Activated CD4-positive, alpha-beta T cell treated with anti-CD3 and anti-CD28 coated beads, Interleukin-2, amount 10 ng/mL, durations not matched to agents 24 days and 14 days (primary cell): ENCODE measurements at regions not wholly inside any gene's neighbourhood (a gene's known extent, or its start where the extent isn't known, plus 50 kb on each side); places are given as distances from the start of the nearest gene placed in this dataset.

Experiments used
- DNase-seq: peaks from one replicate; pipeline ENCODE4 v3.0.0; 2022
- H3K27ac Mint-ChIP-seq: one replicate; pipeline ENCODE4 v1.8.0; 2022; ENCODE audit warnings: mild to moderate bottlenecking, mixed read lengths
- H3K27me3 Mint-ChIP-seq: one replicate; pipeline ENCODE4 v1.8.0; 2022; ENCODE audit warnings: mixed read lengths
- H3K36me3 Mint-ChIP-seq: one replicate; pipeline ENCODE4 v1.8.0; 2022; ENCODE audit warnings: low read depth, mild to moderate bottlenecking, mixed read lengths
- H3K4me1 Mint-ChIP-seq: one replicate; pipeline ENCODE4 v1.8.0; 2021; ENCODE audit warnings: mixed read lengths
- H3K4me3 Mint-ChIP-seq: one replicate; pipeline ENCODE4 v1.8.0; 2022; ENCODE audit warnings: mild to moderate bottlenecking, moderate library complexity, mixed read lengths
- H3K9me3 Mint-ChIP-seq: one replicate; pipeline ENCODE4 v1.8.0; 2021; ENCODE audit warnings: mixed read lengths
- intact Hi-C: fragments of 100-400 bp; cut with micrococcal nuclease; formaldehyde crosslinking; loops from one replicate; pipeline ENCODE4 v1.15.1; 2023

DNA sequence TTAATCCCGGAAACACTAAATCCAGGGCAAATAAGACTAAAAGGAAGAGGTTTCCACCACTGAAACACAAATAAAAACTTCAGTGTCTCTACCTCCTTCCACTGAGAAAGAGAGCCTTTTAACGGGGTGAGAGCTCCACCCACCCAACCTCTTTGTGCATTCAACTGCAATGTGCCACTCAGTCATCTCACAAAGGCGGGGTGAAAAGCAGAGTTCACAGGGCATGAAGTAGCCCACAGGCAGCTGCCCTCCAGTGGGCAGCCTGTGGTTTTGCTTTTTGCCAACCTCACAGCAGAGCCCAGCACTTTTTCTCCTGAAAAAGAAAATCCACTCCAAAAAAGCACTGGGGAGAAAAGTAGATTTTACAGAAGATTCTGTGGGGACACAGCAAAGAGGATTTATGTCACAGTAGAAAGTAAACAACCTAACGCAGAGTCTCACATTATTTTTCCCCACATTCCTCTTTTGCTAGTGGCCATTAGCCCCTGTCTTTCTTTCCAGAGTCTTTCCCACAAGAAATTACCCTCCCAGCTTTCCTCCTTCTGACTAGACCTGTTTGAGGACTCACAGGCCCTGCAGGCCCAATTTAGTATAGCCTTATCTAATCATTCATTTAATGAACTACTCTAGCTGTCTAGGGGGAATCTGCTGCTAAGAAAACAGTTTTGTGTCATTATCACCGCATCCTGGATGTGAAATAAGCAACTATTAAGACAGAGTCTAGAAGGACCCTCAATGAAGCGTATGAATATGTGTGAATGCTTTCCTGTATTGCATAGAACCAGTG is 753.8 kb upstream of the FOXG1 start:
- Mint-ChIP-seq H3K36me3 (no peaks in the 10 kb centered on the region), H3K4me1 (no peaks in the 10 kb centered on the region), H3K27me3 (no peaks in the 10 kb centered on the region), H3K9me3 (peaks cover 3% of the 10 kb centered on the region), H3K27ac (no peak overlapping the region), H3K4me3 (no peak overlapping the region)
- no peak for DNase-seq
- intact Hi-C loops = no loop called here

DNA sequence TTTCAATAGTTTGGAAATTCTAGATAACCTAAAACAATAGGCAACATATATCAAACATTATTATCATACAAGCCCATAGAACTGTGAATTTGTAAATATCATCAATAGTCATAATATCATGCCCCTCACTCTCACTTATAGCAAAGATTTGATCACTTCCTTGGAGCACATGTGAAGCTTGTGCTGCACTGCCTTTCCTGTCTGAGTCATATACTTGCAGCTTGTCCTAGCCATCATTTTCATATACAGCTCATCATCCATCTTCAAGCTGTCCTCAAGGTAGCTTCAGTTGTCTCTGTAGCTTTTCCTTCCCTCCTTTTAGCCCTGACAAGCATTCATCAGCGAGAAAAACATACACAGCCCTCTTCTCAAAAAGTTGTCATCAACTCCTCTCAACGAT is 746.5 kb upstream of the FOXG1 start:
- Mint-ChIP-seq H3K4me1 (no peaks in the 10 kb centered on the region), H3K27me3 (no peaks in the 10 kb centered on the region), H3K36me3 (no peaks in the 10 kb centered on the region), H3K9me3 (peaks cover 12% of the 10 kb centered on the region), H3K4me3 (no peak overlapping the region), H3K27ac (no peak overlapping the region)
- intact Hi-C loops = no loop called here
- DNase-seq = no peak

DNA sequence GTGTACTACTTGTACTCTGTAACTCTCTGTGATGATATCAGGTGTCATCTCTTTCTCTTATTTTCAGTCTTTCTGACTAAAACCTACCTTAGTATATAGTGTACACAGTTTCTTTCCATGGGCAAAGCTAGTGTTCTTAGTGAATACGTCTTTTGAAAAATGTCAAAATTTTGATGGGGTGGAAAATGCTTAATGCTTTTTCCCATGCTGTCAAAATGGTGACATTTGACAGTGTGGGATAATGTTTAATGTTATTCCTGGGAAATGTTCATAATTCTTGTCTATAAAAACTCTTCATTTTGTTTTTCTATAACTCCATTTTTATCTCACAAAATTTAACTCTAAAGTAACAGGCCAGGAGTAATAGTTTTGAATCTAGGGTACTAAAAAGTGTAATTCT is 742.7 kb upstream of the FOXG1 start:
- Mint-ChIP-seq H3K27me3 (no peaks in the 10 kb centered on the region), H3K36me3 (no peaks in the 10 kb centered on the region), H3K27ac (no peak overlapping the region), H3K4me1 (no peaks in the 10 kb centered on the region), H3K4me3 (no peak overlapping the region), H3K9me3 (peaks cover 15% of the 10 kb centered on the region)
- intact Hi-C loops = no loop called here
- DNase-seq = no peak

DNA sequence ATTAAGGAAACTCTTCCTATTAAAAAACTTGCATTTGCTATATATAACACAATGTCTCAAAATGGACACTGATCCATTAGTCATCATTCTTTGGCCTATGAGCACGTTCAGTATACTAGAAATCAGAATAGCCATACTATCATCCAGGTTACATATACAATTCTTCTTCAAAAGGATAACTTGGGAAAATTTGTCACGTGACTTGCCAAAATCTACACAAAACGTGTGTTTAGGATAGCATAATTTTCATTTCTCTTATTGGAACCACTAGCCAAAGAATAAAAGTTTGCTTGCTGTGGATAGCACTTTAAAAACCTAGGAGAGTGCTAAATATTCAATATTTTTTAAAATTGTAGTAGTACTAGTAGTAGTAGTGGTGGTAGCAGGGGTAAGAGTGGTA is 714.3 kb upstream of the FOXG1 start:
- H3K27me3 Mint-ChIP-seq = no peaks in the 10 kb centered on the region
- intact Hi-C loops = no loop called here
- no peak for DNase-seq
- no peak overlapping the region for H3K27ac Mint-ChIP-seq
- peaks cover 24% of the 10 kb centered on the region for H3K9me3 Mint-ChIP-seq
- H3K36me3 Mint-ChIP-seq = no peaks in the 10 kb centered on the region
- no peak overlapping the region for H3K4me3 Mint-ChIP-seq
- no peaks in the 10 kb centered on the region for H3K4me1 Mint-ChIP-seq

DNA sequence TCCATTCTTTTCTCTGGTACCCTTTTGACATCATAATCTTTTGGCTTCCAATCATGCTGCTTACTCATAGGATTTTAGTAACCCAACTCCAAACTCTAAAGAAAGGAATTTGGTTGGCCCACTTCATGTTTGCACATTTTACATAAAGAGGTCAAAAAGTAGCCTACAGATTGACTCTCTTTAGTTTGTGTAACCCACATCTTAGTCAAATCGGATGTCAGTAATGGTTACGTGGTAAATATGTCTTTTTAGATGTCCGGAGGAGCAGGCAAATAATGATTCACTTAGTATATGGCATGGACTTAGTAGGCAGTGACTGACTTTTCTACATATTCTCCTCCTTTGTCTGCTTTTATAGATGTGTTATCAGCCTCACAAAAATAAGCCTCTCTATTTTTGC is 711.6 kb upstream of the FOXG1 start:
- Mint-ChIP-seq H3K4me1 (no peaks in the 10 kb centered on the region), H3K36me3 (no peaks in the 10 kb centered on the region), H3K27me3 (no peaks in the 10 kb centered on the region), H3K9me3 (peaks cover 21% of the 10 kb centered on the region), H3K27ac (no peak overlapping the region), H3K4me3 (no peak overlapping the region)
- intact Hi-C loops = no loop called here
- DNase-seq = no peak

DNA sequence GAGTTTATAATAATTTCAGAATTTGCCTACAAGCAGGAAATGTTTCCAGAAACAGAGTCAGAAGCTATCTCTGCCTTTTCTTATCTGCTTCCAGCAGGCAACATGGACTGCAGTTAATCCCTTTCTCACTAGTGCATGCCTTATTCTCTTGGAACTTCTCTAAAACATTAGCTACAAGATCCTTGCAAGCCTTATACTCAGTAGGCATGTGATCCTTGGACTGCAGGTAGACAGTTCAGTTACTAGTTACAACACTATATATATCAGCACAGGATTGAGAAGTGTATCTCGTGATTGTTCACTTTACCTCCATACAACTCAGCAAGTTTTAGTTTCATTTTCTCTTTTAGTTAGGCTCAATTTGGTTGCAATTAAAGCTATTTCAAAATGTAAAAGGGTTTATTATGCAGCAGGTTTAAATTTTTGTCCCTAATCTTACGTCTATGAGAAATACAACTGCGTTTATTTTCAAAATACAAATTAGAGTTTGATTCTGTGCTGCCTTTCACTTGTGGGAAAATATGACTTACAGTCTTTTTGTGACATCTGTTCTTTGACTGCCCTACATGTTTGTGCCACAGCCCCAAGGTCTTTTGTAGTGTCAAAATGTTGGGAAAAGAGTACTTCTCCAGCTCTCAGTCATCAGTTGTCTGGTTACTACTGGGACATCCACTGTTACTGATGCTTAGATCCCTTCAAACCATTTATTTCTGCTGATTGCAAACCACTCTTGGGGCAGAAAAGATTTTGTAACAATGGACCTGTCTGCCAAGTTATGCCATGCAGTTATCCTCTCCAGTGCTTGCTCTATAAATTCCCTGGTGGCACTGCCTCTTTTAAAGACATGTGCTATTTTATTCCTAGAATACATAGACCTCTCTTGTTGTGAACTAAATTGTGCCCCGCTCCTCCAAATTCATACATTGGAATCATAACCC is 709.0 kb upstream of the FOXG1 start:
- H3K36me3 Mint-ChIP-seq = no peaks in the 10 kb centered on the region
- H3K9me3 Mint-ChIP-seq = peaks cover 13% of the 10 kb centered on the region
- H3K4me3 Mint-ChIP-seq = no peak overlapping the region
- intact Hi-C loops = no loop called here
- no peaks in the 10 kb centered on the region for H3K27me3 Mint-ChIP-seq
- H3K27ac Mint-ChIP-seq = no peak overlapping the region
- no peaks in the 10 kb centered on the region for H3K4me1 Mint-ChIP-seq
- DNase-seq = no peak

DNA sequence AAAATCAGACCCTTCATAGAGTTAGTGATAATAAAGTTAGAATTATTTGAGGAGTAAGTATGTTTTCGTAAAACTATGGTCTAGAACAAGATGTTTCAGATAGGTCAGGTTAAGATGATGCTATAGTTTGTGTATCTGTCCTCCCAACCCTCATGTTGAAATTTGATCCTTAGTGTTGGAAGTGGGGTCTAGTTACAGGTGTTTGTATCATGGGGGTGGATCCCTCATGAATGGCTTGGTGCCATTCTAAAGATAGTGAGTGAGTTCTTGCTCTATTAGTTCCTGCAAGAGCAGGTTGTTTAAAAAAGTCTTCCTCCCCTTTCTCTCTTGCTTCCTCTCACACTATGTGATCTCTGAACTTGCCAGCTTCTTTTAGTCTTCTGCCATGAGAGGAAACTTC is 707.3 kb upstream of the FOXG1 start:
- Mint-ChIP-seq H3K4me1 (no peaks in the 10 kb centered on the region), H3K27ac (no peak overlapping the region), H3K27me3 (no peaks in the 10 kb centered on the region), H3K4me3 (no peak overlapping the region), H3K36me3 (no peaks in the 10 kb centered on the region), H3K9me3 (peaks cover 8% of the 10 kb centered on the region)
- intact Hi-C loops = no loop called here
- no peak for DNase-seq

DNA sequence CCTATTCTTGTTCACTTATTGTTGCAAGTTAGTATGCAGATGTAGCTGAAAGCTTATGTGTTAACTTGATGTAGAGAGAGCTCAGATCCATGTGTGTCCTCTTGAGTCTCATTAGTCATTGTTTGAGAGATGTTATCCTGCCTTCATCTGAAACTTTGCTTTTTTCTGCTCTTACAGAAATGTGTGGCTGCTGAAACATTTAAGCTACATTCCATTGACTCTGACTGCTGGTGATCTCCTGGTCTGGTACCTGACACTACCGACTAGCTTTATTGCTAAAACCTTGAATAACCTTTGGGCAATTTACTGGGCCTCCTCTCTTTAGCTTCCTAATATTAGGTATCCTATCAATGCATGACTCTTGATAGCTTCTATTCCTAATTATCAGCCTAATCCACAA is 705.6 kb upstream of the FOXG1 start:
- DNase-seq = no peak
- Mint-ChIP-seq H3K4me3 (no peak overlapping the region), H3K27me3 (no peaks in the 10 kb centered on the region), H3K9me3 (peaks cover 3% of the 10 kb centered on the region), H3K4me1 (no peaks in the 10 kb centered on the region), H3K27ac (no peak overlapping the region), H3K36me3 (no peaks in the 10 kb centered on the region)
- intact Hi-C loops = no loop called here

DNA sequence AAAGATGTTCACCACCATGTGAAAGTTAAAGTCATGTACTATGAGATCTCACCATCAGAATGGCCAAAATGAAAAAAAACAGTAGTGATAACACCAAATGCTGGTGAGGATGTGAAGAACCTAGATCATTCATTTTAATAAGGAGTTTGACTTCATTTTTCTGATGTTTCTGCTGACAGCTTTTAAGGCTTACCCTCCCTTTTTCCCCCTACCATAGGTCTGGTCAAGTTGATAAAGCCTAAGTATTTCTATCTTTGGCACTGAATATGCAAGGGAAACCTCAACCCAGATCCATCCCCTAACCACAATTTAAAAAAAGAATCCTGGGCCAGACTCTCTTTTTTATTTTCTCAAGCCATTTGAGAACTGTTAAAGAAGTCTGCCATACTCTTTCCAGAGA is 689.6 kb upstream of the FOXG1 start:
- no peaks in the 10 kb centered on the region for H3K27me3 Mint-ChIP-seq
- H3K9me3 Mint-ChIP-seq = peaks cover 16% of the 10 kb centered on the region
- intact Hi-C loops = no loop called here
- no peak overlapping the region for H3K4me3 Mint-ChIP-seq
- H3K4me1 Mint-ChIP-seq = no peaks in the 10 kb centered on the region
- no peak overlapping the region for H3K27ac Mint-ChIP-seq
- H3K36me3 Mint-ChIP-seq = no peaks in the 10 kb centered on the region
- DNase-seq = no peak

DNA sequence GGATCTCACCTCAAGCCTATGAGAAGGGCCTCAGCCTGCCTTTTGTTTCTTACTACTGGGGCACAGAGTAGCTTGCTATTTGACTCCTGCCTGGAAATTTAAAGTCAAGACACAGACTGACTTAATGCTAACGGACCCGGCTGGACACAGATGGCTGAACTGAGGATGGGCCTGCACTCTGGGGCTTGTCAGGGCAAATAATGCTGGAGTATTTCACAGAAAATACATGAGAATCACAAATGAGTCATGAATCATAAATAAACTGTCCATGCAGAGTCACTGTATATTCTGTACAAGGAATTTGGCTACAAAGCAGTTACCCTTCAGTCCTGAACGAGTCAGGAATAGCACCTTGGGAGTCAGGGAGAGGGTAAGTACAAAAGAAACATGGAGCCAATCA is 683.2 kb upstream of the FOXG1 start:
- no peak overlapping the region for H3K27ac Mint-ChIP-seq
- H3K9me3 Mint-ChIP-seq = peaks cover 3% of the 10 kb centered on the region
- no peak overlapping the region for H3K4me3 Mint-ChIP-seq
- DNase-seq = no peak
- H3K4me1 Mint-ChIP-seq = no peaks in the 10 kb centered on the region
- intact Hi-C loops = no loop called here
- H3K36me3 Mint-ChIP-seq = no peaks in the 10 kb centered on the region
- H3K27me3 Mint-ChIP-seq = no peaks in the 10 kb centered on the region

DNA sequence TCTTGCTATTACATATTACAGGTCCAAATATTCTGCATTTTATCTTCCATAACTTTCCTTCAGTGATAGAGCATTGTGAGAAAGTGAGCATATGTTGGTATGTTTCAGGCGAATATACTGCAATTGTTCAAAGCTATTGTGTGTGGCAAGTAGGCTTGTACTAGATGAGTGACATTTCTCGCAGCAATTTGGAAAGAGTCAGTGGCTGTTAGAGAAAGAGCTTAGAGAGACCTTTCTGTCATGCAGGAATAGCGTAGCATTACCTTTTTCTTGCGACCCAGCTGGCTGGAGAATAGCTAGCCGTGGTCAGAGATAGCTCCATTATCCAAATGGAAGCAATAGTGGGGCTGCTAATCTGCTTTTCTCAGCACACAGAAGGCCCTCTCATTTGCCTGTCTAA is 678.5 kb upstream of the FOXG1 start:
- Mint-ChIP-seq H3K4me3 (no peak overlapping the region), H3K27me3 (no peaks in the 10 kb centered on the region), H3K4me1 (no peaks in the 10 kb centered on the region), H3K9me3 (peaks cover 17% of the 10 kb centered on the region), H3K27ac (no peak overlapping the region), H3K36me3 (no peaks in the 10 kb centered on the region)
- no peak for DNase-seq
- intact Hi-C loops = no loop called here

DNA sequence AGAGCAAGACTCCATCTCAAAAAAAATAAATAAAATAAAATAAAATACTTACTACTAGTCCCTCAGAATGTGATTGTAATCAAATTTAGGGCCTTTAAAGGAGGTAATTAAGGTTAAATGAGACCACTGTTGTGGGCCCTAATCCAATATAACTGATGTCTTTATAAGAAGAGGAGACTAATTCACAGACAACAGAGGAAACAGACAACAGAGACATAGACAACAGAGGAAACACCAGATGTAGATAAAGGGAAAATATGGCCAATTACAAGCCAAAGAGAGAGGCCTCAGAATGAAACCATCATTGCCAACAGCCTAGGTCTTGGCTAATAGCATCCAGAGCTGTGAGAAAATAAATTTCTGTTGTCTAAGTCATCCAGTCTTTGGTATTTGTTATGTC is 669.0 kb upstream of the FOXG1 start:
- DNase-seq = no peak
- Mint-ChIP-seq H3K9me3 (peaks cover under 1% of the 10 kb centered on the region), H3K27me3 (no peaks in the 10 kb centered on the region), H3K27ac (no peak overlapping the region), H3K4me1 (no peaks in the 10 kb centered on the region), H3K4me3 (no peak overlapping the region), H3K36me3 (no peaks in the 10 kb centered on the region)
- intact Hi-C loops = no loop called here

DNA sequence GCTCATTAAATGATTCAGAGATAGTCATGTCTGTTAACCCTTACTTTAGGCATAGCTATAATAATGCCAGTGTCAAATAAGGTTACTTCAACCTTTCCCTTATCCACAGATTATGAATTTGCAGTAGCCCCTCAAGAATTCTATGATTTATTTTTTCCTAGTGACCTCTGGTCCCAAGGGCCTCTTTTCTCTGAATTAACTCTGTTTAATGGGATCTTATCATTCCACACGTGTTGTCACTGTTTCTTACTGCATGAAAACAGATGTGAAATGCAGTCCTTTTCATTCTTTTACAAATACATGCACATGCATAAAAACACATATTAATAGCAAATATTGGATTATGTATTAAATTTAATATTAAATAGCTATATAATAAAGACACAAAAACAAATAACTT is 667.7 kb upstream of the FOXG1 start:
- no peak for DNase-seq
- no peaks in the 10 kb centered on the region for H3K36me3 Mint-ChIP-seq
- intact Hi-C loops = no loop called here
- H3K4me3 Mint-ChIP-seq = no peak overlapping the region
- peaks cover 3% of the 10 kb centered on the region for H3K9me3 Mint-ChIP-seq
- no peaks in the 10 kb centered on the region for H3K4me1 Mint-ChIP-seq
- H3K27me3 Mint-ChIP-seq = no peaks in the 10 kb centered on the region
- no peak overlapping the region for H3K27ac Mint-ChIP-seq

DNA sequence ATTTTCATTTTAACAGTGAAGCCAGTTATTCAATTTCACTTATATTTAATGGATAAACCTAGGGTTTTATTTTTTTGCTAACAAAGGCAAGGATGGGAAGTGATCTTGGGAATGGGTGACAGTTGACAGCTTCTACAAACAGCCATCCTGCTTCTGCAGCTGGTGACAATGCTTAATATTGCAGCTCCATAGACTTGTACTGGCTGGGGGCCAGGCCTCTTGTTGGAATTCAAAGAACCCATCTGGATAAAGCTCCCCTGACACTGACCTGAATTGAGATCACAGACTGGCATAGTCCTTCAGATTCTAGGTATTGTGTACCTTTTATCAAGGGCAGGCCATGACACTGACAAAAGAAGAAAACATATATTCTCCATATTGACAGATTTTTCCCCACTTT is 664.6 kb upstream of the FOXG1 start:
- Mint-ChIP-seq H3K4me1 (no peaks in the 10 kb centered on the region), H3K9me3 (peaks cover 7% of the 10 kb centered on the region), H3K4me3 (no peak overlapping the region), H3K36me3 (no peaks in the 10 kb centered on the region), H3K27me3 (no peaks in the 10 kb centered on the region), H3K27ac (no peak overlapping the region)
- no peak for DNase-seq
- intact Hi-C loops = no loop called here
